GM19452 (cell line): ENCODE measurements at regions not wholly inside any gene's neighbourhood (a gene's known extent, or its start where the extent isn't known, plus 50 kb on each side); places are given as distances from the start of the nearest gene placed in this dataset.
A peak's percentile ranks its signal among the peaks of the same experiment; 100 is the strongest.

Source experiments
- ATAC-seq: cut with Tn5 transposase; IDR thresholded peaks from one replicate; pipeline ENCODE4 v1.9.1; 2021; ENCODE audit not compliant: unreplicated experiment

DNA sequence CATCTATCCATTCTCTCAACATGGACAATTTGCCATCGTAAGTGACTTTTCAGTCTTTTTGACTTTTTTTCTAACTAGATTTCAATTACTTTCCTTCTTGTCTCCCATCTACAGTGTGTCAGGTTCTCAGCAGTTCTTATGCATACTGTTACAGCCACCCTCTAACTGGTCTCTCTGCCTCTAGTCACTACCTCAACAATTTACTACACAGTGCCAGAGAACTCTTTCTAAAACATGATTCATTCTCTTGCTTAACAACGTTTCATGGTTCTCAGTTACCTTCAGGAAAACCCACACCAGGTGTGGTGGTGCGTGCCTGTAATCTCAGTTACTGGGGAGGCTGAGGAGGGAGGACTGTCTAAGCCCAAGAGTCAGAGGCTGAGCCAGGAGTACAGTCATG lies 95.4 kb downstream of the DIPK2A start:
- no peak for ATAC-seq

DNA sequence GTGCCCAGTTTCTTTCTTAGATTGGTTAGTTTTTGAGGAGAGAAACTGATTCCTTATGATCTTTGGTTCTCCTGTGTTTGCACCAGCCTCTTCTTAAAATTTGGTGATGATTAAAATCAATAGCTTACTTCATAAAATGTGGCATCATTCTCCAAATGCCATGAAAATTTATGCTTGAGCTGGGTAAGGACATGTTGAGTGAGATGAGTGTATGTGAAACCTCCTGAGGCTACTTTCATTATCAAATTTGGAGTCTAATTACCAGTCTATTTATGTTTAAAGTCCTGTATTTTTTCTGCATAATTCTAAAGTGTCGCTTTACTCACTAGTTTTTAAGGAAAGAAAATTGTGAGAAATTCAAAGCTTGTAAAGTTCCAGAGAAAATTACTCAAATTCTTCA lies 102.1 kb downstream of the DIPK2A start:
- no peak for ATAC-seq

DNA sequence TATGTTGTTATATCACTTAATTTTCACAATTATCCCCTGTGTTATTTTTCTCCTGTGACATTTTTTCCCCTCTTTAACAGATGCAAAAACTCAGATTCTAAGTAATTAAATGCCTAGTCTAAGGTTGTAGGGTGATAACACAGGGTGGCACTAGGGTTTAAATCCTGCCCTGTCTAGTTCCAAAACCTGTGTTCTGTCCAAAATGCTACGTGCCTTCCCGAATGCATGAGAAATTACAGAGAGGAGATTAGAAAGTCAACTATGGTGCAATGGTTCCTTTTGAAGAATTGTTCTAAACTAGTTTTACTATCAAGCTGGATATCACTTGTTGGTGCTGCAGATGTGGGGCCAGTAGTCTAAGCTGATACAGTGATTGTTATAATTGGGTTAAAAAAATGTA lies 108.0 kb downstream of the DIPK2A start:
- no peak for ATAC-seq

DNA sequence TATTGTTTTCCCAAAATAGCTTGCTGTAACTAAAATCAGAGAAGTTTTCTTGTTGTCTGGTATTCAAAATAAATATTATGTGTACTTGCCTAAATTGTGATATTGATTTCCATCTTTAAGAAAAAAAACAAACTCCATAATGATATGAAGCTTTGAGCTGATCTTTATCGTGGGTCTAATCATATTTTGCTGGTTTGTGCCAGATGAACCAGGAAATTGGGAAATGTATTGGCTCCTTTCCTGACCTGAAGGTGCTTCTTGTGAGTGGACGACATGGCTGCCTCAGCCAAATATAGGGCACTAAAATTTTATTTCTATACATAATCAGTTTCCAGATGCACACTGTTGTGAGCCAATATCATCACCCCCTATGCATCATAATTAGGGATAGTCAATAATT lies 113.3 kb downstream of the DIPK2A start:
- no peak for ATAC-seq

DNA sequence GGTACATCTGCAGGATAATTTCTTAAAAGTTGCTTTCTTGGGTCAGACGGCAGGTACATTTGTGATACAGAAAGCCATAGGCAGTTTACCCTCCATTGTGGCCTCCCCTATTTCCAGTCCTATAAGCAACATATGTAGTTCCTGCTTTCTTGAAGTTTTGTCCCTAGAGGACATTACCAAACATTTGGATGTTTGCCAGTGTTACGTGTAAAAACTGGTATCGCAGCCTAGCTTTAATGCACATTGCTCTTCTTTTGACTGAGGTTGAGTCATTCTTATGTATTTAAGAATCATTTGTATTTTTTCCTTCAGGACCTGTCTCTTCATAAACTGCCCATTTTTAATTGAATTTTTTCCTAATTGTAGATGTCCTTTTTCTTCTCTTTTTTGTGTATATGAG lies 114.3 kb downstream of the DIPK2A start:
- no peak for ATAC-seq

DNA sequence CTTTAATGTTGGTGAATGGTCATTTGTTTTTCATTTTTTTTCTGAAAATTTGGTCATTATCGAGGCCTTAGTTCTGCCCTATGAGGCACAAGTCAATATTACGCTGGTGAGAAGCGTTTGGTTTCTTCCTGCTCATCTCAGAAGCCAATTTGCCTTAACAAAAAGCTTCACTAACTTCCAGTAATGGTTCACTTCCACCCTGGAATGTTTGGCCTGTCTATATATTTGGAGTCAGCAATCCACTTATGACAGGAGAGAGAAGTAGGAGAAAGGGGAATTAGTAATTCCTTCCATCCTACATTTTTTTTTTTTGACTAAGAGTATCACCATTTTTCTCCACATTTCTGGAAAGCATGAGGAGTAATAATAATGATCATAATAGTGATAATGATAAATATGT lies 124.4 kb downstream of the DIPK2A start:
- no peak for ATAC-seq

DNA sequence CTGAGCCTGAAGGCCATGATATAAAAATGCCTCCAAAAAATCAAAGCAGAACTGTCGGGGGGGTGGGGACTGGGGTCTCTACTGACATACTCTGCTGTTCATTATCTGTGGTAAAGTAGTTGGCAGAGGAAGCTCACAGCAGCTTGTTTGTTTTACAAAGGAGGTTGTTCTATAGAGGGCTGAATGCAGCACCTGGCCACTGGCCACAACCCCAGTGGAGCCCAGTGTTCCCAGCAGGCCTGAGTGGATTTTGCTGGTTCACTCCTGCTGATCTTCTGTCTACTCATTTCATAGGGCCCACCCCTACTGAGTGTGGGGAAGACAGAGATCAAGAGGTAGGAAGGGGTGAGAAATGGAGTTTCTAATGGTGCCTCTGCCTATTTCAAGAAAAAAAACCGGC lies 125.5 kb downstream of the DIPK2A start:
- ATAC-seq, result no peak

DNA sequence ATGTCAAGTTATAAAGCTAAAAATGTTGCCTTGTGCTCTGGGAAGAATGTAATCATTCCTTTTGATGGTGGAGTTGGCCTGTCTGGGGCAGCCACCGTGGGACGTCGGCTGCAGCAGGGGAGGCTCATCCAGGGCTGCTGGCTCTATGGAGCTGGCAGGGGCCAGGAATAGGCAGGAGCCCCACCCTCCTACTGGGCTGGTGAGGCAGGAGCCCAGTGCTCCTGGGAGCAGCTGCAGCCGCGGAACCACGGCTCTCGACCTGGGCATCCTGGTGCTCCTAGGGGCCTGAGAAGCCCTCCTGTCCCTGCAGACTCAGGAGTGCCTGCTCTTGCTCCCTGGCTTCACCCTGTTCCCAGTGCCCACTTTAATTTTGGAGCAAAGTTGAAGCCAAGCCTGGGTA lies 127.1 kb downstream of the DIPK2A start:
- no peak for ATAC-seq

DNA sequence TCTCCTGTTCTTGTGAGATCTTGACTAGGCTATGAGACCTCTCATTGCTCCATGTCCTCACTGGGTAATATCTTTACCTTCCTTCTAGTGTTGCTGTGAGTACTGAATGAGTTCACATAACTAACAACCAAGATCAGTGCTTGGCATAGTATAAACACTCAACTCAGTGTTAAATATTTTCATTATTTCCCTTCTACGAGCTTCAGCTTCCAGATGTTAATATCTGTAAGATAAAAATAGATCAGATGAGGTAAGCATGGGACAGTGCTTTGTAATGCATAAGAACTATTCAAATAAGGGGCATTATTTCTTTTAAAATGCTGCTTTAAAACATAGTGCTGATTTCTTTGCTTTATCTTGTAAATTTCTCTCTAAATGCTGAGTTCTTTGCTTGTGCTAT lies 130.8 kb downstream of the DIPK2A start:
- no peak for ATAC-seq

DNA sequence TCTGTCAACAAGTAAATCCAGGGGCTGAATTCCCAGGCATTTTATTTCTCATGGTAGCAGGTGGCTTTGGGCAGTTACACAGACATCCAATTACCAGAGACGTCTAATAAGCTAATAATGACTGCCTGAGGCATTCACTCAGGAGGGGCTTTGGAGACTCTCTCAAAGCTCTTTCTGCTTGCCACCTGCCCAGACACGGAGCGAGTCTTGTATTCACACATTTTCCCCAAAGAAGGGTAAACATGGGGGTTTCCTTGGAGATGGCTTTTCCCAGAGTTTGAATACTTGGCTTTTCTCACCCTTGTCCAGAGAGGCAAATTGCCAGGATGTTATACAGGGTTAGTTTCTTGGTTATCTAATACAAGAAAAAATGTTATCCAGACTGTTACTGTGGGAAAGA lies 132.6 kb downstream of the DIPK2A start:
- ATAC-seq, result no peak

DNA sequence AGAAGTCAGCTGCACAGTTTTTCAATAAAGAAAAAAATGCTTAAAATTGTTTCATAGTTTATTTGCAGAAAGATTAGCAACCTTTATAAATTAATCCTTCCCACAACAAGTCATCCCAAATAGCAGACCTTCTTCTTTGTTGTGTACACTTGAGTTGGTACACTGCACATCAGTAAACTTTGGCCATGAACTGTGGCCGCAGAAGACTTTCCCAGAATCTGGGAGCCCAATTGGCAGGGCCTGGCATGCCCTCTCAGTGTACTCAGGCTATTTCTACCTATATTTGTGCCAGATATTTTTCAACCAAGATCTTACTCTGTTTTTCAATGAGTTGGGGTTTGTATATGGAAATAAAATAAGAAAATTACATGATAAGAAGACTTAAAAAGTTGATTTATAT lies 133.1 kb downstream of the DIPK2A start:
- ATAC-seq, result no peak

DNA sequence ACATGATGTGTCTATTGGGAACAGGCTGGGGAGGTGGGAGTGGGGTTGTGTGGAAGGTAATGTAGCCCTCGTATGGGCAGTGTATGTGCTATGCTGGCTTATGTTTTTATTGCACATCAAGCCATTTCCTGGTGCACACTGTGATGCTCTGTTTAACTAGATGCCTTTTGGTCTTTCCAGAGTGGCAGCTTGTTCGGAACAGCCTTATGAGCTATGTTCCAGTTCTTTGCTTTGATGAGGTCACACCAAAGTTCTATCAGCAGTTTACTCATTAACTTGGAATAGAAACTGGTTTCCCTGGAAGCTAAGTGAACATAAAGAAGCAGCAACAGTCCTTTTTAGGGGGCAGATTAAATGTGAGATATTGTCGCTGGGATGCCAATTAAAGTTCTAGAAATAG lies 133.9 kb downstream of the DIPK2A start:
- no peak for ATAC-seq

DNA sequence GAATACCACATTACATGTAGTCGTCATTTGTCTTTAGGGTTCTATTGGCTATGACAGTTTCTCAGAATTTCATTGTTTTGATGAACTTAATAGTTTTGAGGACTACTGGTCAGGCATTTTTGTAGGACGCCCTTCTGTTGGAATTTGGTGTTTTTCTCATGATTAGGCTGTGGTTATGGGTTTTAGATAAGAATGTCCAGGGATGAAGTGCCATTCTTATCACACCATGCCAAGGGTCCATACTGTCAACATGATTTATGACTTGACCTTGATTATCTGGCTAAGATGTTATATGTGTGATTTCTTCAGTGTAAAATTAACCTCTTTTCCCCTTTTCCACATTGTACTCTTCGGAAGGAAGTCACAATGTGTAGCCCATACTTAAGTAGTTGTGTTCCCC lies 135.3 kb downstream of the DIPK2A start:
- no peak for ATAC-seq

DNA sequence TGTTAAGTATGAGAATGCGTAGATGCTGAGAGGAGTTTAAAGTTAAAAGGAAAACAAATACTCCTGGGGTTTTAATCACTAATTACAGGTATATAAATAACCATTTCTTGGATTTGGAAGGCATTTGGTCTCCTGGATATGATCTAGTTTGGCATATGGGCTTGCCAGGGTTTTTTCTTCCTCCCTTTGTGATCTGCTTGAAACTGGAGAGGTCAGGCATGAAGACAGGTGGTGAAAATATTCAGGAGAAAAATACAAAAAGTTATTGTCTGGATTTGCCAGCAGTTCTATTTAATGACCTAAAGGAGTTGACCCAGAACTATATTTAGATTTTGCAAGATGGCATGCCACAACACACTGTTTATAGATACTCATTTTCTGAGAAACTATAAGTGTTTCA lies 136.3 kb downstream of the DIPK2A start:
- ATAC-seq, result no peak

DNA sequence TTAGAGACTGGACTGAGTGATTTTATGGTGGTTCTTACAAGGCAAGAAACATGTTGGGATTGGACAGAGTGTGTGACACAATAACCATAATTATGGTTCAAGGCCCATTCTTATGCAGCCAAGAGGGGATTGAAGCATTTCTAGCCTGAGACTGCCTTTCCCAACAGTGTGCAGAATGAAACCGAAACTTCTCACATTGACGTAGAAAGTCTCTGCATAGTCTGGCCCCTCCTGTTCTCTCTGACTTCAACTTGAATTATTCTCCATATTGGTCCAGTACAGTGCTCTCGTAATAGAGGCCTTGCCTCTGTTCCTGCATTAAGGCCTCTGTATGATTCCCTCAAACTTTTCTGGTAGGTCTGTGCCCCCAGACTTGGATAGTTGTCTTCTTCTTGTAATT lies 138.3 kb downstream of the DIPK2A start:
- ATAC-seq, result peak; percentile 96

DNA sequence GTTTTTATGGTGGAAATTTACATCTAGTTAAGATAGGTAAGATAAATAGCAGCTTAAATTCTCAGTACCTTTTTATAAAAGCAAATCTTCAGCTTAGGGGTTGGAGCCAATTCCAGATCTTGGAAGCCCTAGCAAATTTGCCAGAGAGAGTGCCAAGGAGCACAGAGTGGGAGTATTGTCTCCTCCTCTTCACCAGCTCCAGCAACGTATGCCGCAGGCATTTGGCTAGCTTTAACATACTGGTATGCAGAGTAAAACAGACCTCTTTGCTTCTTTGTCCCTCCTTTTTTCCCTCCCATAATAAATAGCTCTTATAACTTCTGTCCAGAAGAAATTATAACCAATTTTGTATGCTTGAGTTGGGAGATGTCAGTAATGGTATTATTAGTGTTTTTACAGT lies 140.4 kb downstream of the DIPK2A start:
- ATAC-seq, result no peak

DNA sequence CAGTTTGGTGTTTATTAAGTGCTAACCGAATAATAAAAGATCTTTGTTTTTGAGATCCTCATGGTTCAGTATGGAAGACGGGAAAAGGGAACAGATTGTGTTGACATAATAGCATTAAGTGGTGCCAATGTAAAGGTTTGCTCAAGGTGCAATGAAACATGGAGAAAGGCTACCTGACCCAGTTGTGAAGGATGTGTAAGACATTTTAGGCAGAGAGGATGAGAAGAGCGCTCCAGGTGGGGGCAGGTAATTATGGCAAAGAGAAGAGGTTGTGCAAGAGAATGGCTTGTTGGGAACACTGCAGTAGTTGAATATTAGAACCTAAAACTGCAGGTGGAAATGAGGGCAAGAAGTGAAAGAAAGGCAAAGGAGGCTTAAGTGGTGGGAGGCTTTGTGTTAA lies 140.8 kb downstream of the DIPK2A start:
- no peak for ATAC-seq

DNA sequence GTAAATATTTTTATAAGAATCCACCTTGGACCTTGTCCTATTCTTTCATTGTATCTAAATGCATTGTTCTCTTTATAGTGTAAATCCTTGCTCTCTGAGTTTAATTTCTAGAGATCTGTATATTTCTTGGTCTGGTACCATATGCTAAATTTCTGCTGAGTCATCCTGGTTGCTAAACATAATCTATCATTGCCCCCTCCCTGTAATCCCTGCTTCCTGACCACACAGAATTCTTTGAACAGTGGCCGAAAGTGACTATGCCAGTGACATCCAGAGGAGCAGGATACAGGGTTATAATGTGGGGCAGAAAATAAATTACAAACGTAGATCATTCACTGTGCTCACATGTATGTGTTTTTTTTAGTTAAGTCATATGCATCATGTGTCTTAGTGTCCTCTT lies 143.1 kb downstream of the DIPK2A start:
- ATAC-seq, result no peak

DNA sequence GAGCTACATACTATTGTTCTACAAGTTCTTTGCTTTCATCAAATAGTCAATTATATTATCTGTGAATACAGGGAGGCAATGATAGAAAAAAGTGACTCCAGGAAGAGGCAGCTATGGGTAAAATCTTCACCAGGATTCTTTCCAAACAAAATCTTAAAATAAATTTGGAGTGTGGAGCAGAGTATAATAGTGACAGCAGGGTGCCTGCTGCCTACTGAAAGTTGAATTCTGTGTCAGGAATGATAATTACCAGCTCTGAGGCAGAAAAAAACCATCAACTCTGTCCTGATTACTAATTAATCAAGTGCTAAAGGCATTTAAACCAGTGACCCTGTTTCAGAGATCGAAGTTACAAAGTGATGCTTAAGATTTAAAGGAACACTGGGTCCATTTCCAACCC lies 148.0 kb downstream of the DIPK2A start:
- no peak for ATAC-seq

DNA sequence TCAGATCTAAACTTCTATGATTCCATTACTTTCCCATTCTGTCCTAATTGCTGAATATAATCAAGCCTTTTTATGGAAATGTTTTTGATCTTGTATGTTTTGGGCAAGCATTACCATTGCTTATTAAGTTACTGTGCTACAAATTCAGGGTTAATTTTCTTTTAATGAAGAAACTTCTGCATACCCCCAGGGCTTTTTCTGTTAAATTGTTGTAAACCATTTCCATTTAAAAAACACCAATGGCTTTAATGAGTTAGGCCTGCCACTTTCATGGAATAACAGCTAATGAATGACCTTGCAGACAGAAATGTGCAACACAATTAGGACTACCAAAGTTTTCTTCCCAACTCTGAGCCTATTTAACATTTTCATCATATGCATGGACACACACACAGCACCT lies 150.0 kb downstream of the DIPK2A start:
- ATAC-seq, result no peak

DNA sequence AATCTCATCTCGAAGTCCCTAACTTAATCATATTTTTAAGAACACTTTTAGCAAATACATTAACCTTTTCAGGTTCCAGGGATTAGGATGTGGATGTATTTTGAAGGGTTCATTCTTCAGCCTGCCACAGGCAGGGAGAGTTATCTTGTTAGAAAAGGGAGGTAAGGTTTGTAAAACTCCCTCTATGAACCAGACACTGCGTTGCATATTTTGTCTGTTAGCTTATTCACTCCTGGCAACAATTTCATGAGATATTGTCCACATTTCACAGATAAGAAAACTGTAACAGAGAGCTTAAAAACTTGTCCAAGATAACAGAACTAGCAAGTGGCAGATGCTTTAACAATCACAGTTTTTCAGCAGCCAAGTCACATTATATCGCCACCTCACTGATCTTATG lies 155.4 kb downstream of the DIPK2A start:
- no peak for ATAC-seq

DNA sequence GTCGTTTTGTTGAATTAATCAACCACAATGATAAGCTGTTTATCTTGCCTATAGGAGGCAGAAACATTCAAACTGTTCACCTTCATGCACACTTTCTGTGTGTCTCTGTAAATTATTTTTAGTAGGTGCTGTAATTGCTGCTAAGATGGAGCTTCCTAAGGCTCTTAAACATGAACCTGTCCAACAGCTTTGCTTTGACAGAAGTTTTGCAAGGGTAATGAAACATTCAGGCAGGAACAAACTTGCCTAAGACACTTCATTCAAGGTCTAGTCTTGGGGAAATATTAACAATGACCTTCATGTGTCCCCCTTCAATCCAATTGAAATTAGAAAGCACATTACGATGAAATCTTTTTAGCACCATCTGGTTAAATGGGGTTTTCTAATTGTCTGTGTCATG lies 156.1 kb downstream of the DIPK2A start:
- no peak for ATAC-seq

DNA sequence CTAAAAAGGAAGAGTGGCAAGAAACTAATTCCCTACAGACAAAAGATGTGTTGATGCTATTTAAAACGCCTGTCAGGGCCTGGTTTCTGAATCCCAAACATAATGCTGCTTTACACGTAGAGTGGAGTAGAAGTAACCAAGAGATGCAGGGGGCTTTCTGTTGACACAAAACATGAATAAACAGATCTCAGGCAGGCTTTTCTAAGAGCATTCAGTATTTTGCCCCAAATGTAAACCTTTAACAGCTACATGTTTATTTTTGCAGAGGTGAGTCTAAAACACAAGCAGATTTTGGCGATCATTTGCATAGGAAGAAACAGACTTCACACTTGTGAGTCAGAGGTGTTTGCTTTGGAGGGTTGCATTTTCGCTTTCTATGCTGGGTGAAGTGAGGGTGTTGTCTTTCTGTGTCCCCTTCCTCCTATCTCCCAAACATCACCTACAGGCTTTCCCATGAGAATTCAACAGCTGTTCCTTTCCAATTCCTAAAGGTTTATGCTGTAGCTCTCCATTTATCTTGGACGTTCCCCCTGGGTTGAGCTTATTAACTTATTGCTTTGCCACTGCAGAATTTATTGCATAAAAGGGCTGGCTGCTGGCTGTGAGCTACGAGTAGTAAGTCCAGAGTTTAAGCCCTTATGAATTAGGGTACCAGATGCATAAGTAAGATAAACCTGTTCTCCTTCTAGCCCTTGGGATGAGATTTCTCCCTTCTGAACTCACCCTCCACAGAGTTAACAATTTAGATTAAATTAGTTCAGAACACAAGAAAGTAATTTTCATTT lies 156.7 kb downstream of the DIPK2A start:
- peak; percentile 97 for ATAC-seq
